ENCODE measurements at regions not wholly inside any gene's neighbourhood (a gene's known extent, or its start where the extent isn't known, plus 50 kb on each side); places are given as distances from the start of the nearest gene placed in this dataset.

GRCh38 chr2:111707700-111708099 lies 176.3 kb downstream of the ANAPC1 start:
- intact Hi-C loops (cut with micrococcal nuclease; ENCODE audit: unreplicated experiment) = no loop called here
- Histone ChIP-seq H3K36me3 (ENCODE audit: control insufficient read depth, insufficient read depth, low read length) (no peaks in the 10 kb centered on the region), H3K27ac (ENCODE audit: low read length) (peak overlapping the region; percentile 77), H3K4me3 (ENCODE audit: low read depth in 2 of 2, low read length in 2 of 2) (no peak overlapping the region), H3K4me1 (ENCODE audit: control insufficient read depth, insufficient read depth, low read length) (peaks cover 36% of the 10 kb centered on the region), H3K27me3 (ENCODE audit: control insufficient read depth, insufficient read depth, low read length) (no peaks in the 10 kb centered on the region), H3K9me3 (ENCODE audit: control insufficient read depth, insufficient read depth, low read depth, low read length) (no peaks in the 10 kb centered on the region)
- in situ Hi-C loops (cut with HindIII; ENCODE audit: low pct_unique_long_range_greater_than_20kb, low sequenced_read_pairs) = no loop called here
- CTCF ChIA-PET = no interaction called here
- DNase-seq (ENCODE audit: low read depth, low spot score) (no peak), ATAC-seq (no peak)
- TF ChIP-seq POLR2AphosphoS5 (IDR thresholded peaks at IDR 0.05; ENCODE audit: low read depth, low read length) = no peak
- no peak for TF ChIP-seq TCF7L2 (IDR thresholded peaks at IDR 0.05; ENCODE audit: low read depth, low read length)
- TF ChIP-seq REST (IDR thresholded peaks at IDR 0.05; ENCODE audit: insufficient read depth in 1 of 2, low read depth in 2 of 2, low read length in 1 of 2) = no peak
- no peak for TF ChIP-seq SIN3A (IDR thresholded peaks at IDR 0.05; ENCODE audit: borderline replicate concordance, insufficient read depth, low read depth, low read length)
- TF ChIP-seq CTCF (IDR thresholded peaks at IDR 0.05) = no peak
- BruUV-seq (replicated peaks) = TSS peak; percentile 78
- POLR2A ChIA-PET = no interaction called here

- Histone ChIP-seq H3K27me3 (ENCODE audit: control insufficient read depth, insufficient read depth, low read length) (no peaks in the 10 kb centered on the region), H3K9me3 (ENCODE audit: control insufficient read depth, insufficient read depth, low read depth, low read length) (no peaks in the 10 kb centered on the region), H3K36me3 (ENCODE audit: control insufficient read depth, insufficient read depth, low read length) (no peaks in the 10 kb centered on the region), H3K4me1 (ENCODE audit: control insufficient read depth, insufficient read depth, low read length) (peaks cover 36% of the 10 kb centered on the region), H3K27ac (ENCODE audit: low read length) (peak overlapping the region; percentile 77), H3K4me3 (ENCODE audit: low read depth in 2 of 2, low read length in 2 of 2) (no peak overlapping the region)
- in situ Hi-C loops (cut with HindIII; ENCODE audit: low pct_unique_long_range_greater_than_20kb, low sequenced_read_pairs) (no loop called here), intact Hi-C loops (cut with micrococcal nuclease; ENCODE audit: unreplicated experiment) (no loop called here)
- CTCF ChIA-PET = no interaction called here
- ATAC-seq (no peak; the same call in 1 of the 2 replicates), DNase-seq (ENCODE audit: low read depth, low spot score) (no peak)
- POLR2A ChIA-PET = no interaction called here
- TF ChIP-seq CTCF (IDR thresholded peaks at IDR 0.05) (no peak), TCF7L2 (IDR thresholded peaks at IDR 0.05; ENCODE audit: low read depth, low read length) (peak; percentile 40), SIN3A (IDR thresholded peaks at IDR 0.05; ENCODE audit: borderline replicate concordance, insufficient read depth, low read depth, low read length) (no peak), REST (IDR thresholded peaks at IDR 0.05; ENCODE audit: insufficient read depth in 1 of 2, low read depth in 2 of 2, low read length in 1 of 2) (no peak), POLR2AphosphoS5 (IDR thresholded peaks at IDR 0.05; ENCODE audit: low read depth, low read length) (no peak)
- no TSS peak for BruUV-seq (replicated peaks)
Measured at GRCh38 chr2:111708476-111709180, 175.4 kb downstream of the ANAPC1 start.
